Superior temporal gyrus (tissue), 1 donor: ENCODE measurements at regions not wholly inside any gene's neighbourhood (a gene's known extent, or its start where the extent isn't known, plus 50 kb on each side); places are given as distances from the start of the nearest gene placed in this dataset.
A peak's percentile ranks its signal among the peaks of the same experiment; 100 is the strongest.

Experiments
- DNase-seq: peaks from one replicate; pipeline ENCODE4 v3.0.0-alpha.2; 2016; ENCODE audit errors: extremely low spot score

- DNase-seq, result no peak
These were observed 71.1 kb downstream of the TMEM114 start for GRCh38 chr16:8519179-8519578.

GRCh38 chr16:8517280-8517679 lies 73.0 kb downstream of the TMEM114 start:
- no peak for DNase-seq

- DNase-seq, result no peak
These were observed 73.8 kb downstream of the TMEM114 start for GRCh38 chr16:8516471-8516870.

- DNase-seq, result no peak
These were observed 77.2 kb downstream of the TMEM114 start for GRCh38 chr16:8512941-8513624.

- DNase-seq, result no peak
These were observed 78.8 kb downstream of the TMEM114 start for GRCh38 chr16:8511464-8511863.

GRCh38 chr16:8510160-8510559 lies 80.2 kb downstream of the TMEM114 start:
- no peak for DNase-seq

GRCh38 chr16:8505327-8505991 lies 84.9 kb downstream of the TMEM114 start:
- DNase-seq, result no peak

GRCh38 chr16:8502446-8502845 lies 87.9 kb downstream of the TMEM114 start:
- DNase-seq, result no peak

- DNase-seq, result no peak
These were observed 90.0 kb downstream of the TMEM114 start for GRCh38 chr16:8500351-8500750.

GRCh38 chr16:8496364-8496763 lies 93.9 kb downstream of the TMEM114 start:
- DNase-seq, result no peak

GRCh38 chr16:8493972-8494371 lies 96.3 kb downstream of the TMEM114 start:
- DNase-seq, result peak; percentile 33

- DNase-seq, result no peak
These were observed 97.6 kb downstream of the TMEM114 start for GRCh38 chr16:8492690-8493089.

GRCh38 chr16:8489580-8489979 lies 100.7 kb downstream of the TMEM114 start:
- DNase-seq, result no peak

GRCh38 chr16:8486985-8487384 lies 103.3 kb downstream of the TMEM114 start:
- DNase-seq, result no peak

- DNase-seq, result no peak
These were observed 106.9 kb downstream of the TMEM114 start for GRCh38 chr16:8483396-8483795.

- DNase-seq, result no peak
These were observed 108.5 kb downstream of the TMEM114 start for GRCh38 chr16:8481810-8482209.

- DNase-seq, result no peak
These were observed 113.5 kb downstream of the TMEM114 start for GRCh38 chr16:8476824-8477223.

GRCh38 chr16:8474587-8474986 lies 115.7 kb downstream of the TMEM114 start:
- no peak for DNase-seq

- no peak for DNase-seq
These were observed 121.1 kb downstream of the TMEM114 start for GRCh38 chr16:8469102-8469778.

GRCh38 chr16:8464979-8465378 lies 125.3 kb downstream of the TMEM114 start:
- no peak for DNase-seq

- DNase-seq, result no peak
These were observed 131.1 kb downstream of the TMEM114 start for GRCh38 chr16:8459085-8459733.

- no peak for DNase-seq
These were observed 131.7 kb downstream of the TMEM114 start for GRCh38 chr16:8458481-8459046.
